HG03175 (cell line): ENCODE measurements at regions not wholly inside any gene's neighbourhood (a gene's known extent, or its start where the extent isn't known, plus 50 kb on each side); places are given as distances from the start of the nearest gene placed in this dataset.

Experiments used
- ATAC-seq: cut with Tn5 transposase; IDR thresholded peaks from one replicate; pipeline ENCODE4 v1.9.1; 2021; ENCODE audit warnings: mild to moderate bottlenecking, moderate library complexity; ENCODE audit not compliant: unreplicated experiment

DNA sequence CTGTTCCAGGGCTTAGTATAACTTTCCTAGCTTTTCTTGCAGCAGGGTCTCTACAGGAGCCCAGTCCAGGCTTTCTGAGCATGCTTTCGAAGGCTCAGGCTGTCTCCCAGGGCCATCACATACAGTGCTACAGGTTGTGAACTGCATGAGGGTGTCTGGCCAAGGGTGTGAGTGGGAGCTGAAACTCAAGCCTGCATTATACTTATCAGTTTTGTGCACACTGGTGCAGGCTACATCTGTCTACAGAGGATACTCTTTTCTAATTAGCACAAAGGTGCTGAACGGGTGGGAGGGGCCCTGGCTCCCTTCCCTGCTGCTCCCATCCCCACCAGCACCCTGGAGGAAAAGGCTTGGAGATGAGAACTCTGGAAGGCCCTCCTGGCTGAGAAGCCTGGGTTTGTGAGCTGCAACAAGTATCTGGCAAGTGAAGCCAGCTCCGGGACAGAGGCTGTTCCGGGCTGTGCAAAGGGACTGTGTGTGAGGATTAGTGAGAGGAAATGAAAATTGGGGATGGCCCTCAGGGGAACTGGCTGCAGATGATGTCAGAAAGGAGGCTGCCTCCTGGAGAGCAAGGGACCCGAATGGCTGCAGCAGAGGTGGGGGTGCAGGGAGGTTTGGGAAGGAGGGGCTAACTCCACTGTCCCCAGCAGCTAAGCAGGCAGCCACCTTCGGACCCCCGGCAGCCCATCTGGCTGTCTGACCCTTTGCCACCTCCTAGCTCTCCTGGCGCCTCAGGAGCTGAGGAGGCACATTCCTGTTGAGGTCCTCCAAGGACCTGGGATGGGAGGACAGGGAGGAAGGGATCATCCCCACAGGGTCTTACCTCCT lies 68.5 kb downstream of the EFNB1 start:
- ATAC-seq: no peak

DNA sequence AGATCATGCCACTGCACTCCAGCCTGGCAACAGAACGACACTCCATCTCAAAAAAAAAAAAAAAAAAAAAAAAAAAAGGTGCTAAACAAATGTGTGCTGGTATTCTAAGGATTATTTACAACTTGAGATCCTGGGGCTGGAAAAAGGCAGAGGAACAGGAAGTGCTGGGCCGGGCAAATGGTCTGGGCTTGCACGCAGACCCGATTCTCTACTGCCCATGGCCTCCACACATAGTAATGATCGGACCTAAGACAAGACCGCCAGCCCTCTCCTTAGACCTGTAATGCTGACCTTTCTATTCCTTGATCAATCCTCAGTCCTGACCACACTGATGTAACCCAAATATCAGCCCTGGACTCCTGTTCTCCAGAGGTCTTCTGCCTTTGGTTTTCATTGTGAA lies 67.8 kb downstream of the EFNB1 start:
- ATAC-seq: no peak

DNA sequence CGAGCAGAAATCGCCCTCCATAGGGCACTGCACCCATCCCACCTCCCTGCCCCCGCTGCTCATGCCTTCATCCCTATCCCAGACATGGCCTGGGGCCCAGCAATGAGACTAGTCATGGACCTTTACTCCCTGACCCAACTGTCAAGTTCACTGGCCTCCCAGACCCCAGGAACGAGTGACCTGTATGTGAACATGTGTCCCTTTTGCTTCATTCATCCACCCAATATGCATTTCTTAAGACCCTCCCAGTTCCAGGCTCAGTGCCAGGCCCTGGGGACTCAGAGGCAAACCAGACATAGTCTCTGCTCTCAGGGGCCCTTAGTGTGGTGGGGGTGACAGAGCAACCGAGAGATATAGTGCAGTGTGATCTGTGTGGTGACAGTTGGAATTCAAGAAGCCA lies 67.0 kb downstream of the EFNB1 start:
- no peak for ATAC-seq

DNA sequence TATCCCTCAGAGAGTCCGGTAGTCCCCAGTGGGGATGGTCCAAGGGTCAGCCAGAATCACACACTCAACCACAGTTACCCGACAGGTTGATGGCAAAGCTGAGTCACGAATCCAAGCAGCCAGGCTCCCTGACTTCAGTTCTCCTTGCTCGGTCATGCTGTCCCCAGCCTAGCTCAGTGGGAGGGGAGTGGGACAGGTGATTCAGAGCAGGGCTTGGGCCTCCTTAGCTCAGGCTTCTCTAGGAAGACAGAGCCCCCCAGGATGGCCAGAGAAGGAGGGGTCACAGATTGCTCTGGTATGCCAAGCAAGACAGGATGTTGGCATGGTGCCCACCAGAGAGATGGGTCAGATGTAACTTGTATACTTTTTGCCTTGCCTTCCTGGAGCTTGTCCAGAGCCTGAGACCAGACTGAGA lies 66.5 kb downstream of the EFNB1 start:
- no peak for ATAC-seq

DNA sequence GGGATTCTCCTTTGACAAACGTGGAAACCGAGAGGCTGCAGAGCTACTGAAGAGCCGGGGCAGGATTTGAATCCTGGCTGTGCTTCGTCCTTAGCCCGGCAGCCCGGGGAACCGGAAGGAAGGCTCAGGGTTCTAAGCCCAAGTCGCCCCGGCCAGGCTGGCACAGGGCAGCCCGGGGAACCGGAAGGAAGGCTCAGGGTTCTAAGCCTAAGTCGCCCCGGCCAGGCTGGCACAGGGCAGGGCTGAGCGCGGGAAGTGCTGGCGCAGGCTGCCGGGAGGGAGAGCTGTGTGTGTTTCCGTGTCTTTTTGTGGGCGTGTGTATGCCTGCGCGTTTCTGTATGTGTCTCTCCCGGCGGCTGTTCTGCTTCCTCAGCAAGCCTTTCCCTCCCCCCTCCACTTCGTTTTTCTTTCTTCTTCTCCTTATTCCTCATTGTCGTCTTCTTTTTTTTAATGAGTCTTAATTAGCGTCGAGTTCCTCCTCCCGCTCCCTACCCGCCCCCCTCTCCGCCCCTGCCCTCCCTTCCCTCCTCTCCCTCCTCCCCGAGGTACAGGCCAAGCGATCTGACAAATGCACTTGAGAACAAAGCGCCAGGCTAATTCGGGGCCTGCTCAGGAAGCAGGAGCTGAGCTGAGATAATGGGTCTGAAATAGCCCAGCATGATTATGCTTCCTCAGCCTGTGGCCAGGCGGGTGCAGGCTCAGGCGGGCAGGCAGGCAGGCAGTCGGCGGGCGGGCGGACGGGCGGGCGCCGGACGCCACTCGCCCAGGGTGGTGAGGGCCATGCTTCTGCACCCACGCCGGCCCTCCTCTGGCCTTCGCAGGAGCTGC lies 65.9 kb downstream of the EFNB1 start:
- no peak for ATAC-seq

DNA sequence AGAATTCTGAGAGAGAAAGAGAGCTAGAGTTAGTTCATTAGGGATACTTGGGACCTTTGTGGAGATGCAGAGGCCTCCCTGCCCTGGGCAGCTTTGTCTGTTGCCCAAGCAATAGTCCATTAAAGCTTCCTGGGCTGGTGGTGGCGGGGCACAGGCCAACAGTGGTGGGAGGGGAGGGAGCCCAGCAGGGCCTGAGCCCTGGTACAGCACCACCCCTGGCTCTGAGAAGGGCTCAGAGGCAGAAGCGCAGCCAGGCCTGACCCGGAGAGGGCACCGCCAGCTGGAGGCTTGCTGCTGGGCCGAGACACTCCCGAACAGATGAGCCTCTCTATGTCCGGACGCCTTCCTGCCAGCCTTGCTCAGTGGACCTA lies 65.3 kb downstream of the EFNB1 start:
- no peak for ATAC-seq

DNA sequence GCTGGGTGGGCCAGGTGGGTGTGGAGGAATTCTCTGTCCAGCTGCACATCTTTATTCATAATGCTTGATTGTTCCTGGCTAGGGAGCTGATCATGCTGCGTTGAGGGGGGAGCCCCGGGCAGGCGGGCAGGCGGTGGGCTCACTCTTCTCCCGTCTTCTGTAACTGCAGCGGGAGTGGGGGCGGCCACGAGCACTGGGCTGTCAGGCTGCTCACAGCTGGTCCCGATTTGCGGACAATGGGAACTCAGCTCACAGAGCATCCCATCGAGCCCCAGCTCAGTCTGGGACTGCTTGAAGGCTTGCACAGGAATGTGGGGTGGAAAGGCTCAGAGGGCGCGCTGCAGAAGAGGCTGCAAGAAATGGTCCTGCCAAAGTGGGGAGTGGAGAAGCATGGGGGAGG lies 63.8 kb downstream of the EFNB1 start:
- no peak for ATAC-seq

DNA sequence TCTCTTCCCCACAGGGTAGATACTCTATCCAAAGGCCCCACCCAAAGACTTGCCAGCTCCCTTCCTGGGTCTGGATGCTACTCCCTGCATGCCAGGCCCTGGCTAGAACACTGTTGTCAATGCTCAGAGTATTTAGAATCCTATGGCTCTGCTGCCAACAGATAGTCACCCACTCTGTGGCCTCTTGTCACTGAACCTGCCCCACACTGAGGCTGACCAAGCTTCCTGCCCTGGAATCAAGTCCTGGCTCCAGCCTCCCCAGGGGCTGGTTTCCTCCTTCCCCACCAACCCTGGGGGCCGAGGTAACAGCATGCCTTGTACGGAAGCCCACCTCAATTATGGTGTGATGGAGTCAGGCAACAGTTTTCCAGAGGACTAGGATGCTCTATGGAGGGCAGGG lies 63.3 kb downstream of the EFNB1 start:
- ATAC-seq: no peak
